ENCODE measurements at regions not wholly inside any gene's neighbourhood (a gene's known extent, or its start where the extent isn't known, plus 50 kb on each side); places are given as distances from the start of the nearest gene placed in this dataset.

- intact Hi-C loops (cut with micrococcal nuclease; ENCODE audit: unreplicated experiment) = no loop called here
- CTCF ChIA-PET = no interaction called here
- Histone ChIP-seq H3K36me3 (ENCODE audit: insufficient read depth, low read length, poor library complexity, severe bottlenecking) (no peaks in the 10 kb centered on the region), H3K27me3 (replicated peaks; ENCODE audit: insufficient read depth, low read depth, low read length, poor library complexity) (no peaks in the 10 kb centered on the region), H3K4me3 (ENCODE audit: low read depth, low read length, poor library complexity, severe bottlenecking) (no peak overlapping the region), H3K4me1 (ENCODE audit: insufficient read depth, low read length, poor library complexity, severe bottlenecking) (no peaks in the 10 kb centered on the region), H3K27ac (ENCODE audit: low read depth, low read length, poor library complexity, severe bottlenecking) (no peak overlapping the region), H3K9me3 (ENCODE audit: low read depth, low read length, poor library complexity, severe bottlenecking) (no peaks in the 10 kb centered on the region)
- no peak for DNase-seq (ENCODE audit: low spot score)
- BruUV-seq (replicated peaks) = no TSS peak
- TF ChIP-seq CTCF (conservative IDR thresholded peaks at IDR 0.05; ENCODE audit: low read depth, low read length) = no peak
- POLR2A ChIA-PET (ENCODE audit: low non-redundant PET) = no interaction called here
Measured at GRCh38 chr3:19748782-19749447, 185.1 kb downstream of the EFHB start.

- BruUV-seq (replicated peaks) = no TSS peak
- TF ChIP-seq CTCF (conservative IDR thresholded peaks at IDR 0.05; ENCODE audit: low read depth, low read length) = no peak
- no peak for TF ChIP-seq EZH2 (IDR thresholded peaks at IDR 0.05; ENCODE audit: borderline replicate concordance, low read depth, low read length, poor library complexity, severe bottlenecking)
Measured at GRCh38 chr3:19744047-19744446, 190.0 kb downstream of the EFHB start.

GRCh38 chr3:19742935-19743334 lies 191.1 kb downstream of the EFHB start:
- H3K9me3 ChIP-seq (ENCODE audit: low read depth, low read length, poor library complexity, severe bottlenecking) = no peaks in the 10 kb centered on the region
- H3K4me1 ChIP-seq (ENCODE audit: insufficient read depth, low read length, poor library complexity, severe bottlenecking) = no peaks in the 10 kb centered on the region
- no peak for DNase-seq (ENCODE audit: low spot score)
- intact Hi-C loops (cut with micrococcal nuclease; ENCODE audit: unreplicated experiment) = no loop called here
- BruUV-seq (replicated peaks) = no TSS peak
- CTCF ChIA-PET = no interaction called here
- POLR2A ChIA-PET (ENCODE audit: low non-redundant PET) = no interaction called here
- no peak overlapping the region for H3K4me3 ChIP-seq (ENCODE audit: low read depth, low read length, poor library complexity, severe bottlenecking)
- no peaks in the 10 kb centered on the region for H3K36me3 ChIP-seq (ENCODE audit: insufficient read depth, low read length, poor library complexity, severe bottlenecking)
- no peaks in the 10 kb centered on the region for H3K27me3 ChIP-seq (replicated peaks; ENCODE audit: insufficient read depth, low read depth, low read length, poor library complexity)
- H3K27ac ChIP-seq (ENCODE audit: low read depth, low read length, poor library complexity, severe bottlenecking) = no peak overlapping the region
- TF ChIP-seq EZH2 (IDR thresholded peaks at IDR 0.05; ENCODE audit: borderline replicate concordance, low read depth, low read length, poor library complexity, severe bottlenecking) (no peak), CTCF (conservative IDR thresholded peaks at IDR 0.05; ENCODE audit: low read depth, low read length) (no peak)

More at GRCh38 chr3:19744047-19744446, 190.0 kb downstream of the EFHB start:
- POLR2A ChIA-PET (ENCODE audit: low non-redundant PET) = no interaction called here
- no peak overlapping the region for H3K27ac ChIP-seq (ENCODE audit: low read depth, low read length, poor library complexity, severe bottlenecking)
- intact Hi-C loops (cut with micrococcal nuclease; ENCODE audit: unreplicated experiment) = no loop called here
- no peaks in the 10 kb centered on the region for H3K9me3 ChIP-seq (ENCODE audit: low read depth, low read length, poor library complexity, severe bottlenecking)
- H3K4me1 ChIP-seq (ENCODE audit: insufficient read depth, low read length, poor library complexity, severe bottlenecking) = no peaks in the 10 kb centered on the region
- H3K27me3 ChIP-seq (replicated peaks; ENCODE audit: insufficient read depth, low read depth, low read length, poor library complexity) = no peaks in the 10 kb centered on the region
- CTCF ChIA-PET = no interaction called here
- H3K4me3 ChIP-seq (ENCODE audit: low read depth, low read length, poor library complexity, severe bottlenecking) = no peak overlapping the region
- no peaks in the 10 kb centered on the region for H3K36me3 ChIP-seq (ENCODE audit: insufficient read depth, low read length, poor library complexity, severe bottlenecking)
- DNase-seq (ENCODE audit: low spot score) = no peak
